ENCODE measurements at regions not wholly inside any gene's neighbourhood (a gene's known extent, or its start where the extent isn't known, plus 50 kb on each side); places are given as distances from the start of the nearest gene placed in this dataset.

- Histone ChIP-seq H4K20me1 (ENCODE audit: insufficient read depth) (no peaks in the 10 kb centered on the region), H3K4me1 (ENCODE audit: control insufficient read depth in 1 of 2, insufficient read depth in 2 of 2, low read length in 2 of 2) (no peaks in the 10 kb centered on the region), H3K27me3 (ENCODE audit: insufficient read depth, low read length) (no peaks in the 10 kb centered on the region), H3K27ac (ENCODE audit: low read depth, low read length) (no peak overlapping the region), H3K4me2 (ENCODE audit: low read length) (no peak overlapping the region), H3K9me3 (ENCODE audit: control insufficient read depth in 1 of 2, insufficient read depth in 1 of 2, low read depth in 1 of 2, low read length in 2 of 2) (no peaks in the 10 kb centered on the region), H3K36me3 (ENCODE audit: control insufficient read depth in 1 of 2, insufficient read depth in 2 of 2, low read length in 2 of 2) (no peaks in the 10 kb centered on the region), H3K9me2 (ENCODE audit: insufficient read depth) (no peaks in the 10 kb centered on the region), H3K79me2 (ENCODE audit: insufficient read depth, low read length) (no peaks in the 10 kb centered on the region), H3K4me3 (replicated peaks in 1 of 2; ENCODE audit: low read depth in 1 of 2, low read length in 2 of 2) (no peak overlapping the region), H2AFZ (ENCODE audit: low read depth, low read length, poor library complexity, severe bottlenecking) (no peak overlapping the region), H3K9ac (ENCODE audit: low read length) (no peak overlapping the region)
- CTCF ChIA-PET: no interaction called here
- ATAC-seq: no peak
- TF ChIP-seq ELF1 (IDR thresholded peaks at IDR 0.05; ENCODE audit: borderline replicate concordance, low read depth) (no peak), ZFX (IDR thresholded peaks at IDR 0.05) (no peak)
- BruUV-seq (replicated peaks): no TSS peak
- intact Hi-C loops (cut with micrococcal nuclease): no loop called here
- POLR2A ChIA-PET: no interaction called here
- no peak for DNase-seq (ENCODE audit: low read depth, low spot score)
- RAD21 ChIA-PET (ENCODE audit: low non-redundant PET in 1 of 2, low total read pairs in 2 of 2, uncharacterized antibody in 2 of 2, unreplicated experiment in 2 of 2): no interaction called here
These were observed 229.5 kb downstream of the MEF2C start for GRCh38 chr5:88653471-88653870.

- Histone ChIP-seq H3K4me2 (ENCODE audit: low read length) (no peak overlapping the region), H3K27ac (ENCODE audit: low read depth, low read length) (no peak overlapping the region), H3K9me2 (ENCODE audit: insufficient read depth) (no peaks in the 10 kb centered on the region), H3K4me1 (ENCODE audit: control insufficient read depth in 1 of 2, insufficient read depth in 2 of 2, low read length in 2 of 2) (no peaks in the 10 kb centered on the region), H3K9me3 (ENCODE audit: control insufficient read depth in 1 of 2, insufficient read depth in 1 of 2, low read depth in 1 of 2, low read length in 2 of 2) (no peaks in the 10 kb centered on the region), H3K79me2 (ENCODE audit: insufficient read depth, low read length) (no peaks in the 10 kb centered on the region), H3K27me3 (ENCODE audit: insufficient read depth, low read length) (no peaks in the 10 kb centered on the region), H3K9ac (ENCODE audit: low read length) (no peak overlapping the region), H2AFZ (ENCODE audit: low read depth, low read length, poor library complexity, severe bottlenecking) (no peak overlapping the region), H3K4me3 (replicated peaks in 1 of 2; ENCODE audit: low read depth in 1 of 2, low read length in 2 of 2) (no peak overlapping the region), H4K20me1 (ENCODE audit: insufficient read depth) (no peaks in the 10 kb centered on the region), H3K36me3 (ENCODE audit: control insufficient read depth in 1 of 2, insufficient read depth in 2 of 2, low read length in 2 of 2) (no peaks in the 10 kb centered on the region)
- intact Hi-C loops (cut with micrococcal nuclease): no loop called here
- POLR2A ChIA-PET: no interaction called here
- DNase-seq (ENCODE audit: low read depth, low spot score) (no peak), ATAC-seq (no peak)
- BruUV-seq (replicated peaks): no TSS peak
- RAD21 ChIA-PET (ENCODE audit: low non-redundant PET in 1 of 2, low total read pairs in 2 of 2, uncharacterized antibody in 2 of 2, unreplicated experiment in 2 of 2): no interaction called here
- CTCF ChIA-PET: no interaction called here
- TF ChIP-seq EZH2 (IDR thresholded peaks at IDR 0.05) (no peak), CTCF (IDR thresholded peaks at IDR 0.05 in 2 of 3, conservative IDR thresholded peaks at IDR 0.05 in 1 of 3; ENCODE audit: borderline replicate concordance in 1 of 3, insufficient read depth in 1 of 3, low read depth in 2 of 3, low read length in 2 of 3) (no peak), POLR2AphosphoS5 (IDR thresholded peaks at IDR 0.05; ENCODE audit: low read depth, low read length) (no peak), FOSL1 (IDR thresholded peaks at IDR 0.05; ENCODE audit: low read depth) (no peak)
These were observed 235.1 kb downstream of the MEF2C start for GRCh38 chr5:88647901-88648300.
